ENCODE measurements at regions not wholly inside any gene's neighbourhood (a gene's known extent, or its start where the extent isn't known, plus 50 kb on each side); places are given as distances from the start of the nearest gene placed in this dataset.

DNA sequence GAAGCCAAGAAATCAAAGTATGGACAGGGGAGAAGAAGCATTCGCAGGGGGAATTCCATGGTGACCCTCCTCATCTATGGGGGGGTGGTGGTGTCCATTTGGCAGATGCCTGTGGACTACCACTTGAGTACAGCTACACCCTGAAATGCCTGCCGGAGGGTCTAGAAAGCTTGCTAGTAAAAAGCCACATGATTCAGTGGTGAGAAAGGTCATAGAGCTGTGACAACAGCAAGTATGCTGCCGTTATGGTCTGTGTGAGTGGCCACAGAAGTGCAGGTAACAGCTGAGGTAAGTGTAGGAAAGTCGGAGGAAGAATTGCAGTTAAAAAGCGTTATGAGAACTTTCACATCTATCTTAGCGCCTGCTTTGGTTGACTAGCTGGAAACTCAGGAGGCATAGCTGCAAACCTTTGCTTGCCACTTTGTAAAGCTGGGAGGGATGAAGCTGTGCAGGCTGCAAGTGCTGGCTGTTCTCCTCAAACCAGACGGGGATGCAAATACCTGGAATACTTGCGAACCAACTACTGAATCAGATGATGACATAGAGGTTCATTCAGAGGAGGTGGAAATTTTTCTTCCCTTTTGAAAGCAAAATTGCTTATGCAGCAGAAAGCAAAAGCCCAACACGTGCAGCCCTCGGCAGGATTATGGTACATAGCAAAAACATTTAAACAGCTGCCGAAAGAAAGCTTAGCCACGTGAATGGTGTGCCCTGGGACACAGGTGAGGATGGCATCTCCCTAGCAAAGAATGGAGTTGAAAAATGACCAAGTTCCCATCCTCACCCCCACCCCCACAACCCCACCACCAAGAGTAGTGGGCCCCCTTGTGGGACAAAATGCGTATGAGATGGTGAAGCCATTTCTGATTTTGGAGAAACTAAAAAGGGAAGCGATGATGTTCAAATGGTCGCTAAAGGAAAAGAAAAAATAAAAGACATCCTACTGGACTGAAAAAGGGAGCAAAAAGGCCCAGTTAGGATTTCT lies 287.0 kb downstream of the RERGL start:
- DNase-seq = no peak

DNA sequence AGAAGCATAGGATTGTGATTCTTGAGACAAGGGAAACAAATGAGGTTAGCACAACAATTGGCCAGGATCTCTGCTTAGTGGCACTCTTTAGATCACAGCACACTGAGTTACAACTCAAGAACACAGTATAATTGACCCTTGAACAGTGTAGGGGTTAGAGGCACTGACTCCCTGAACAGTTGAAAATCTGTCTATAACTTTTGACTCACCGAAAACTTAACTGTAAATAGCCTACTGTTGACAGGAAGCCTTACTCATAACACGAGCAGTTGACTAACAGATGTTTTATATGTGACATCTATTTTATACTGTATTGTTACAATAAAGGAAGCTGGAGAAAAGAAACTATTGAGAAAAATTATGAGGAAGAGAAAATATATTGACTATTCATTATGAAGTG lies 296.1 kb downstream of the RERGL start:
- DNase-seq = no peak

DNA sequence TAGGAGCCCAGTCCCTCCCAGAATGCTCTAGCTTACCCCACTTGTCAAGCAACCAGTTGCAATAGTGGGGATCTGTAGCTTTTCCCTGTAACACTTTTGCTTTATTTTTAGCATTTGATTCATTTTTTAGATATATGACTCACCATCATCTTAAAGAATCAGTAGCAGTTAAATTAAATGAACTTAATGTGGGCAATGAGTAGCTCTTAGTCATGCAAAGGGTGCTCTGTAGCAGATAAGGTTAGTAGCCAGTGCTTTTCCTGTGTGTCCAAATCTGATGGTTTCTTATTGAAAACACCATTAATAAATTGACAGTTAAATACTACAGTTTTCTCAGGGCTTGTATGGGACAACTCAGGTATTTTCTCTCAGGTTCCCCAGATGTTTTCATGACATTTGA lies 311.8 kb downstream of the RERGL start:
- no peak for DNase-seq

DNA sequence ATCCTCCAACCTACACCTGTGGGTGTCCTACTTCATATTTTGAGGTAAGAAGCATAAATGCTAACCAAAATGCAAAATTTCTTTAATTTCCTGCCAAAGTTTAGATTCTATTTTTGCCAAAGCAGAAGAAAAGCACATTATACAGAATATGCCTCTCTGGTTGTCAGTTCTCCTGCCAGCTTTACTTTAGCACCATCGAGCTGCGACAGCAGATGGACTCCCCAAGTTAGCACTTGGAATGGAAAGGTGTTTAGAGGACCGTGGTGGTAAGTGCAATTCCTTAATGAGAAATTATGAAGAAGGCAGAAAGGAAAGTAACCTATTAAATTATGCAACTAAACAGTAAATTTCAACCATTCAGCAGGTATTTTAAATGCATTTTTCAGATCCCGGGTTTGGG lies 326.6 kb downstream of the RERGL start:
- no peak for DNase-seq

DNA sequence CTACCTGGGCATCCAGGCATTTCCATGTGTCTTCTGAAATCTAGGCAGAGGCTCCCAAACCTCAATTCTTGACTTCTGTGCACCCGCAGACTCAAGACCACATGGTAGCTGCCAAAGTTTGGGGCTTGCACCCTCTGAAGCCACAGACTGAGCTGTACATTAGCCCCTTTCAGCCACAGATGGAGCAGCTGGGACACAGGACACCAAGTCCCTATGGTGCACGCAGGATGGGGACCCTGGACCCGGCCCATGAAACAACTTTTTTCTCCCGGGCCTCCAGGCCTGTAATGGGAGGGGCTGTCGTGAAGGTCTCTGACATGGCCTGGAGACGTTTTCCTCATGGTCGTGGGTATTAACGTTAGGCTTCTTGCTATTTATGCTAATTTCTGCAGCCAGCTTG lies 330.0 kb downstream of the RERGL start:
- no peak for DNase-seq

Data from hindlimb muscle (tissue), 1 donor.